HG03342 (cell line): ENCODE measurements at regions not wholly inside any gene's neighbourhood (a gene's known extent, or its start where the extent isn't known, plus 50 kb on each side); places are given as distances from the start of the nearest gene placed in this dataset.
"Not testable (repeated sequence)": the region's sequence is repeated elsewhere in the genome, so short reads cannot be mapped to it uniquely, and the experiment has no call there.

Experiments
- ATAC-seq: cut with Tn5 transposase; IDR thresholded peaks from one replicate; pipeline ENCODE4 v1.9.1; 2021; ENCODE audit warnings: mild to moderate bottlenecking, moderate library complexity; ENCODE audit not compliant: unreplicated experiment

GRCh38 chrX:11836284-11836683 is 78.2 kb downstream of the MSL3 start:
- no peak for ATAC-seq

DNA sequence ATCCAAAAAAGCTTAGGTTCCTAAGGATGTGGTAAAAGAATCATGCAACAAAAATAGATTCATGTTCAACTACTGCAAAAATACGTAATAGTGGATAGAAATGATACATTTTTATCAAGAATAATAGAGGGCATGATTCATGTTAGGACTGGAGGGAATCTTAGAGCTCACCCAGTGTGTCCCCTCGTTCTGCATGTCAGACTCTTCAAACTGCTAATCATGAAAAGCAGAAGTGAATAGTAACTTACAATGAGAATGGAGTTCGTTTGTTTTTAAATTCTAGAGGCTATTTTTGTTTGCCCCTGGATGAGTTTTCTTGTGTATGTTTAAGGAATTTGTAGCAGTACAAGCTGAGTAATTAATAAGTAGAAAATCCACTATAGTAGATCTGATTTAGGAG is 79.4 kb downstream of the MSL3 start:
- ATAC-seq: no peak

DNA sequence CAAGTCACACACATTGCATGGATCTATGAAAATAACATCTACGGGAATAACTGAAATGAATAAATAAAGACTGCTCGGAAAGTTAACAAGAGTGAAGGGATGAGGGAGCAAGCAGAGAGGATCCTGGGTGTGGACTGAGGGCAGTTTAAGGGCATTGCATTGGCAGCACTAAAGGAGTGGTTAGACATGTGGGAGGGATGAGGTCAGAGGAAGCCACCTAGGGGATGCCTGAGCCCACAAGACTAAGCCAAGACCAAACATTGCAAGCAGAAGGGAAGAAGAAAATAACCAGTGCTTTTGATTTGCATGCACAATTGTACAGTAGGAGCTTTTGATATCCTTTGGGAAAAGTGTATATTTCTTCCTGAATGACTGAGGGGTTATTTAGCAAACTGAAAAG is 106.1 kb downstream of the MSL3 start:
- no peak for ATAC-seq

- ATAC-seq: peak; percentile 75
Observed at GRCh38 chrX:11867610-11868345, 109.7 kb downstream of the MSL3 start.

- ATAC-seq: no peak
Observed at GRCh38 chrX:11870789-11871188, 112.8 kb downstream of the MSL3 start.

DNA sequence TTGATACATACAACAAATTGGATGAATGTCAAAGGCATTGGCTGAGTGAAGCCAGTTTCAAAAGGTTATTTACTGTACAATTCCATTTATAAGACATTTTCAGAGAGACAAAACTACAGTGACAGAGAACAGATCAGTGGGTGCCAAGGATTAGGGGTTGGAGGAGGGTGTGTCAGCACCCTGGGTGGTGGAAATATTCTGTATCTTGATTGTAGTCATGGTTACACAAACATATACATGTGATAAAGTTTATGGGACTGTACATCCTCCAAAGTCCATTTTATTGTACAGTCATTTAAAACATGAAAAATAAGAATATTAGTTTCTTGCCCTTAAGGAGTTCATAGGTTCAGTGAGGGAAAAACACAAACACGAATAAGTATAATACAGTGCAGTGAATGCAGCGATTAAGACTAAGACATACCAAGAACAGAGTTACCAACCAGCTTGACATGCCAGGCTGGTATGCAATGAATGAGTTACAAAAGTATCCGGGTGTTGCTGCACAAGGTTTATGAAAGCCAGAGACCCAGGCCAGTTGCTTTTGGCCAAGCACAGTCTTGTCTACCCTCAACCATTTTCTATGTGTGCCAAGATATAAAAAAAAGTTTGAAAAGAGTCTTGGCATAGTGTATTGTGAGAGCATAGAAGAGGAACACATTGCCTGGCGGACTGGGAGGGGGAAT is 123.6 kb downstream of the MSL3 start:
- ATAC-seq: no peak

DNA sequence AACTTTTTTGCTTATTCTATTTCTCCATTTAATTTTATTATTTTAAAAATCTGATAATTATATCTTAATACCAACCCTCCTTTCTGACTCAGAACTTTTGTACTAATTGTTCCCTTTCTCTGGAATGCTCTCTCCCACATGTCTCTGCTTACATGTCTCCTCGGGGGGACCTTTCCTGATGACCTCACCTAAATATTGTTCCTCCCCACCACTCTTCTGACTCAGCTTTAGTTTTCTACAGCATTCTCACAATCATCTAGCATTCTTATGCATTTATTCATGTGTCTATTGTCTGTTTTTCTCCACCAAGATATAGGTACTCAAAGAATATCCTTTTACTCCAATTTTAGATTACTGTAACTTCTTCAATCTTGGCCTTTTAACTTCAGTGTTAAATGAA is 128.7 kb downstream of the MSL3 start:
- no peak for ATAC-seq

- no peak for ATAC-seq
Observed at GRCh38 chrX:11887175-11887574, 129.1 kb downstream of the MSL3 start.

DNA sequence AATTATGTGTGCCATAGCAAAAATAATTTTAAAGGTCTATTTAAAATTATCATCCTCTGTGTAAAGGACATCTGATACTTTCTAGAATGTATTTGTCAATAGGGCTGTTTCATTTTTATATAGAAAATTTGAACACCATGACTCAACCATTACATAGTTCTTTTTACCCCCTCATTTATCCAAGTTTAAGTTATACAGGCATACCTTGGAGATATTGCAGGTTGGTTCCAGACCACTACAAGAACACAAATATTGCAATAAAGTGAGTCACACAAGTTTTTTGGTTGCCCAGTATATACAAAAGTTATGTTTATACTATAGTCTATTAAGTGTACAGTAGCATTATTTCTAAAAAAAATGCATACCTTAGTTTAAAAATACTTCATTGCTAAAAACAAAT is 130.4 kb downstream of the MSL3 start:
- ATAC-seq: no peak

GRCh38 chrX:11889791-11890190 is 131.8 kb downstream of the MSL3 start:
- no peak for ATAC-seq

DNA sequence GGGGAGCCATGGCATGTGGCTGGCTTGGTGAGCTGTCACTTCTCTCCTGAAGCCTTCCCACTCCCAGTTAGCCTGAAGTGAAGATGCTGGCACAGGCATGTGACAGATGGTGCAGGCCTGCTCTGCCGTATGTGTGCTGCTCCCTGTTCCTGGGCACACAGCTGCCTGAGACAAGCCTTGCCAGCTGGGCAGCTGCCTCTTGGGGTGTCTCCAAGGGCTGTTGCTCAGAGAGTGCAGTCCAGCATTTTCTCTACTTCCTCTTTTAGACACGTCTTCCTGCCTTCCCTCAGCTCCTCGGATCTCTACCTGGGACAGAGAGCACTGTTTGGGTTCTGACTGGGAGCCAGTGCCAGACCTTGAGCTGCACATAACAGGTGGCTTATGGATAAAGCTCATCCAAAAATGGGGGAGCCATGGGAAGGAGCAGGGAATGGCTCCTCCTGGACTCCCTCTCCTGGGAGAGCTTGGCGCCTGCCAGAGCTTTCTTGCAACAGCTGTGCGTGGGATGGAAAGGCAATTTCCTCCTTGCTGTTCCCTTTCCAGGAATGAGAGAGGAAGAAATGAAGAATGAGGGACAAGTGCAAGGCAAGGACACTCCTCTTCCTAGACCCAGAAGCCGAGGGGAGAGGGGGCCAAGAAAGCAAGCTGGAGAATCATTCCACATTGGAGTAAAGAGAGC is 132.9 kb downstream of the MSL3 start:
- no peak for ATAC-seq

- no peak for ATAC-seq
Observed at GRCh38 chrX:11893933-11894710, 136.1 kb downstream of the MSL3 start.

- ATAC-seq: no peak
Observed at GRCh38 chrX:11899091-11899490, 141.1 kb downstream of the MSL3 start.

GRCh38 chrX:11905933-11906332 is 147.9 kb downstream of the MSL3 start:
- ATAC-seq: not testable (repeated sequence)

DNA sequence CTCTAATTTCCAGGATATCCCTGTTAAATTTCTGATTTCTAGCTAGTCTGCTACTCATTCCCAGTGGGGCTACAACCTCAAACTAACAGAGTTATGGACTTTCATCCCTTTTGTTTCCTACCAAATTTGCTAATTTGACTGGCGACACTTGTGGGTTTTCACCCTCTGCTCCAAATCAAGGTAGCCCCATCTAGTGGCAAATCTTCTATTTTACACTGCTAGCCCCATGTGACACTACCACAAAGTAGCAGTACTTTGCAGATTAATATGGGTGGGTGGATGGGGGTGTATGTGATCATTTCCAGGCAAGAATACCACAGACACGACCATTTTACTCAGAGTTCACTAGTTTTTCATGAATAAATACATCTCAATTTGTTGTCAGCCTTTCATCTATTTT is 150.3 kb downstream of the MSL3 start:
- ATAC-seq: peak; percentile 91

DNA sequence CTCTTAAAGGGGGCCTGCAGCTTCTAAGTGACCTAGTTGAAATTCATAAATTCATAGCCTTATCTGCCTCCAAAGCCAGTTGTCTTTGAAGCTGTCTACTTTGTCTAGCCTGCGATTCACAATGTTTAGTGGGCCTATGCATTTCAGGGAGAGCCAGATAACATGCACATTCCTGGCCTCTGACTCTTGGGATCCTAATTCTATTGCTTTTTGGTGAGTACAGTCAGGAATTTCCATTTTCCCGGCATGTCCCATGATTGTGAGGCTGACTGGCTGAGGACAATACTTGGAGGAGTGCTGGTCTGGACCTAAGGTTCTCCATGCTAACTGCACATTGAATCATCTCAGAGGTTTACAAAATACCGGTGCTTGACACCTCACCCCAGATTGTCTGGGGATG is 155.0 kb downstream of the MSL3 start:
- no peak for ATAC-seq

GRCh38 chrX:11929476-11929875 is 171.4 kb downstream of the MSL3 start:
- no peak for ATAC-seq

GRCh38 chrX:11932423-11932822 is 174.4 kb downstream of the MSL3 start:
- ATAC-seq: no peak

GRCh38 chrX:11934089-11934488 is 176.1 kb downstream of the MSL3 start:
- ATAC-seq: no peak

DNA sequence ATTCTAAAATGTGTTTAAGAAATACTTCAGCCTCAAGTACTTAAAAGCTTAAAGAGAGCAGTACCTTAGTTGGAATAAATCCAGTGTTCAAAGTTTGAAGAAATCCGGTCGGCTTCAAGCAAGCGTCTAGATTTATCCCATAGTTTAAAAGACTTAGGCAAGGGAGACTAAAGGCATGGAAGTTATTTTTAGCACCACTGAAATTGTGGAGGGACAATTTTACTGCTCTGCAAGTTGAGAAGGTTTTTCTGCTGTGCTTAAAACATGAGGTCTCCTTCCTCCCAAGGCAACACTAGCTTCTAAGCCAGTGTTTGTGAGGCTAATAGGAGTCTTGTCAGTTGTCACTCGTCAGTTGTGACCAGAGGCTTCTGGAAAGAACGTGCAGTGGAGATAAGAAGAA is 183.5 kb downstream of the MSL3 start:
- ATAC-seq: no peak

DNA sequence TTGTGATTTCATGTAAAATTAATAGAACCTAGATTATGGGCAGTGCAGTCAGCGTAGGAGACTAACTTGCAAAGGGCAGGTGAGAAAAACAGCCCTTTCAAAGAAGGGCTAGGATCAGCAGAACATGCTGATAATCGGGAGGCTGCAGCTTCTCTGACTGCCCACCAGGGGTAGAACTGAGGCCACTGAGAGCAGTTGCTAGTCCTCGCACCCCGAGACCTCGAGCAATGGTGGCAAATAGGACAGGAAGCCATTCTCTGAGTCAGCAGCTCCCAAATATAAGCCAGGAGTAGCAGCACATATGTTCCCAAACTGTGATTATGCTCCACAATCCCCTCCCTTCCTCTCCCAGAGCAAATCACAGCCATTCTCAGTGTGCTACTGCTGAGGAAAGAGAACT is 186.5 kb downstream of the MSL3 start:
- peak; percentile 66 for ATAC-seq
